ENCODE measurements at regions not wholly inside any gene's neighbourhood (a gene's known extent, or its start where the extent isn't known, plus 50 kb on each side); places are given as distances from the start of the nearest gene placed in this dataset.

DNA sequence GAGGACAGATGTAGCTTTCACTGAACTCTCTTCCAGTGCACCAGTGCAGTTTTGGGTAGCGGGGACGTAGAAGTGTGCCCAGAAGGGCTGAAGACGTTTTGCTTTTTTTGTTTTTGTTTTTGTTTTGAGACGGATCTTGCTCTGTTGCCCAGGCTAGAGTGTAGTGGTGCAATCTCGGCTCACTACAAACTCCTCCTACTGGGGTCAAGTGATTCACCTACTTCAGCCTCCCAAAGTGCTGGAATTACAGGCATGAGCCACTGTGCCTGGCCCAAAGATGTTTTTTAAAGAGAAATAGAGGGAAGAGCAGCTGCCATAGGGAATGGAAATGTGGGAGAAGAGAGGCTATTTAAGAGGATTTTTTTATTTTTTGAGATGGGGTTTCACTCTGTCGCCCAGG lies 74.4 kb upstream of the ACSL1 start:
- H3K9me3 ChIP-seq = no peaks in the 10 kb centered on the region
- peaks cover 4 to 11% of the 10 kb centered on the region in 2 donors for H3K4me1 ChIP-seq
- TF ChIP-seq POLR2A (IDR thresholded peaks at IDR 0.05) = no peak
- TF ChIP-seq, protein P1, sequence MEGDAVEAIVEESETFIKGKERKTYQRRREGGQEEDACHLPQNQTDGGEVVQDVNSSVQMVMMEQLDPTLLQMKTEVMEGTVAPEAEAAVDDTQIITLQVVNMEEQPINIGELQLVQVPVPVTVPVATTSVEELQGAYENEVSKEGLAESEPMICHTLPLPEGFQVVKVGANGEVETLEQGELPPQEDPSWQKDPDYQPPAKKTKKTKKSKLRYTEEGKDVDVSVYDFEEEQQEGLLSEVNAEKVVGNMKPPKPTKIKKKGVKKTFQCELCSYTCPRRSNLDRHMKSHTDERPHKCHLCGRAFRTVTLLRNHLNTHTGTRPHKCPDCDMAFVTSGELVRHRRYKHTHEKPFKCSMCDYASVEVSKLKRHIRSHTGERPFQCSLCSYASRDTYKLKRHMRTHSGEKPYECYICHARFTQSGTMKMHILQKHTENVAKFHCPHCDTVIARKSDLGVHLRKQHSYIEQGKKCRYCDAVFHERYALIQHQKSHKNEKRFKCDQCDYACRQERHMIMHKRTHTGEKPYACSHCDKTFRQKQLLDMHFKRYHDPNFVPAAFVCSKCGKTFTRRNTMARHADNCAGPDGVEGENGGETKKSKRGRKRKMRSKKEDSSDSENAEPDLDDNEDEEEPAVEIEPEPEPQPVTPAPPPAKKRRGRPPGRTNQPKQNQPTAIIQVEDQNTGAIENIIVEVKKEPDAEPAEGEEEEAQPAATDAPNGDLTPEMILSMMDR (IDR thresholded peaks at IDR 0.05 in 4 of 5, conservative IDR thresholded peaks at IDR 0.05 in 1 of 5) = no peak
- no peak overlapping the region for H3K4me3 ChIP-seq
- DNase-seq (no peak), ATAC-seq (no peak)
- intact Hi-C loops (cut with DNase I; ENCODE audit: low total_unique reads) = no loop called here
- H3K27ac ChIP-seq = no peak overlapping the region
- in situ Hi-C loops (cut with MboI; ENCODE audit: low sequenced_read_pairs in 4 of 4) = no loop called here
- H3K36me3 ChIP-seq = no peaks in the 10 kb centered on the region
- H3K27me3 ChIP-seq = no peaks in the 10 kb centered on the region

GRCh38 chr4:184902550-184902949 lies 76.8 kb upstream of the ACSL1 start:
- no peaks in the 10 kb centered on the region for H3K9me3 ChIP-seq
- TF ChIP-seq, protein P1 (IDR thresholded peaks at IDR 0.05 in 4 of 5, conservative IDR thresholded peaks at IDR 0.05 in 1 of 5) = no peak
- no peak for TF ChIP-seq POLR2A (IDR thresholded peaks at IDR 0.05)
- peaks cover 0 to 5% of the 10 kb centered on the region in 2 donors for H3K4me1 ChIP-seq
- intact Hi-C loops (cut with DNase I; ENCODE audit: low total_unique reads) = no loop called here
- no peak overlapping the region for H3K4me3 ChIP-seq
- DNase-seq (no peak), ATAC-seq (no peak)
- no peak overlapping the region for H3K27ac ChIP-seq
- H3K27me3 ChIP-seq = no peaks in the 10 kb centered on the region
- in situ Hi-C loops (cut with MboI; ENCODE audit: low sequenced_read_pairs in 4 of 4) = no loop called here
- no peaks in the 10 kb centered on the region for H3K36me3 ChIP-seq

DNA sequence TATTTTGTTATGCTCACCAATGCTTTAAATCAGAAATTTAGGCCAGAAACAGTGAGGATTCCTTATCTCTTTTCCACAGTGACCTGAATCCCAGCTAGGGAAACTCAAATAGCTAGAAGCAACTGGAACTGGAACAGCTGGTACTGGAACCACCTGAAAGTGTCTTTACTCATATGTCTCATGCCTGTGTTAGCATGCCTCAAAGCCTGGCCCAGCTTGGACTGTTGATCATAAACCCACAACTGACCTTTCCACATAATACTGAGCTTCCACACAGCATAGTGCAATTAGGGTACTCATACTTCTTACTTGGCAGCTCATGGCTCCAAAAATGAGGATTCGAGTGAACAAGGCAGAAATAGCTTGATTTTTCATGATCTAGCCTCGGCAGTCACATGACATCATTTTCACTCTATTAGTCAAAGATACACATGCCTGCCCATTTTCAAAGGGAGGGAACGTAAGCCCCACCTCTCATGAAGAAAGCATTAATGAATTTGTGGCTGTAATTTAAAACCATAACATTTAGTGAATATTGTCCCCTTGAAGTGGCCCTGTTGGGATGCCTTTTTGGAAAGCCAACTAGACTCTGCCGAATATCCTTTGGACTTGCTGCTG lies 80.8 kb upstream of the ACSL1 start:
- intact Hi-C loops (cut with DNase I; ENCODE audit: low total_unique reads) (loop anchor here (5.0 kb wide), 2 partner anchors 79 to 159 kb away; partner anchors contain the start of gene ACSL1), in situ Hi-C loops (cut with MboI; ENCODE audit: low sequenced_read_pairs in 4 of 4) (no loop called here)
- no peak for TF ChIP-seq POLR2A (IDR thresholded peaks at IDR 0.05)
- TF ChIP-seq, protein P1 (IDR thresholded peaks at IDR 0.05 in 4 of 5, conservative IDR thresholded peaks at IDR 0.05 in 1 of 5) = no peak
- no peak for DNase-seq
- ATAC-seq = no peak
- Histone ChIP-seq H3K27me3 (no peaks in the 10 kb centered on the region), H3K36me3 (no peaks in the 10 kb centered on the region), H3K9me3 (no peaks in the 10 kb centered on the region), H3K4me1 (no peaks in the 10 kb centered on the region), H3K4me3 (no peak overlapping the region), H3K27ac (no peak overlapping the region)

- H3K27ac ChIP-seq = no peak overlapping the region
- in situ Hi-C loops (cut with MboI; ENCODE audit: low sequenced_read_pairs in 4 of 4) = no loop called here
- H3K9me3 ChIP-seq = peaks cover 0 to under 1% (median 0%) of the 10 kb centered on the region in 3 donors
- intact Hi-C loops (cut with DNase I; ENCODE audit: low total_unique reads) = loop anchor here (5.0 kb wide), 2 partner anchors 80 to 160 kb away; partner anchors contain the start of gene ACSL1
- H3K4me3 ChIP-seq = no peak overlapping the region
- ATAC-seq (no peak), DNase-seq (no peak)
- no peaks in the 10 kb centered on the region for H3K4me1 ChIP-seq
- H3K27me3 ChIP-seq = no peaks in the 10 kb centered on the region
- TF ChIP-seq POLR2A (IDR thresholded peaks at IDR 0.05) = no peak
- TF ChIP-seq, protein P1 (IDR thresholded peaks at IDR 0.05 in 4 of 5, conservative IDR thresholded peaks at IDR 0.05 in 1 of 5) = peak in 1 of 5 experiments; percentile 24
- H3K36me3 ChIP-seq = no peaks in the 10 kb centered on the region
Observed at GRCh38 chr4:184907216-184907615, 81.4 kb upstream of the ACSL1 start.

All from gastrocnemius medialis (tissue), 4 donors.